GM19463 (cell line): ENCODE measurements at regions not wholly inside any gene's neighbourhood (a gene's known extent, or its start where the extent isn't known, plus 50 kb on each side); places are given as distances from the start of the nearest gene placed in this dataset.

ENCODE experiments used
- ATAC-seq: cut with Tn5 transposase; IDR thresholded peaks from one replicate; pipeline ENCODE4 v1.9.1; 2021; ENCODE audit warnings: mild to moderate bottlenecking, moderate library complexity; ENCODE audit not compliant: unreplicated experiment

- no peak for ATAC-seq
These were observed 473.8 kb downstream of the KIF20B start for GRCh38 chr10:90175161-90175681.

DNA sequence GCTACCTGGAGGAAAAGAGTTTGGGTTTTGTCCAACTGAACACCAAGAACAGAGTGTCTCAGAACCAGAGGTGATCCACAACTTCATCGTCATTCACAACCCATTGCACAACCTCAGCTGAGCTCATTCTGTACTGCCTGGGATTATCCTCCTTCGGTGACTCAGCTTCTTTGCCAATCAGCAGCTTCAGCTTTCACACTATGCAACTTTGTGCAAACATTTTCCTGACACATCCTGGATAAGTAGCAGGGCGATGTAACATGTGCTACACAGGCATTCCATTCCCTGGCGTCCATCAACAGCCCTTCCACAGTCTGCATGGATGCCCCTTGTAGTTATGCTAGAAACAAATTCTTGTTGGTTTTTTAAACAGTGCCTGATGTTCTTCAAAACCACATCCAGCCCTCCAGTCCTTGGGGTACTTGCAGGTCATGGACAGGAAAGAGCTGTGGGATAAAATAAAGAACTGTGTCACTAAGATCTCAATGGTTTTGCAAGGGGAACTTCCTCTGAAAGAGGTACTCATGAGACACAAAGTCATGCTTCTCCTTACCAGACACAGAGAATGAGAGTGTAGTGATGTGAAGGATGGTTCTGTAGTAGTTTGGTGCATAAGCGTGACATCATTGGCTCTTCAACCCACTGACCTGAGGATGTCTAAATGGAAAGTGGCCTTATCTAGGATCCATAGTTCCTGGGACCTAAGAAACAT is 478.5 kb downstream of the KIF20B start:
- ATAC-seq: no peak

GRCh38 chr10:90180886-90181691 is 479.7 kb downstream of the KIF20B start:
- ATAC-seq: no peak

- no peak for ATAC-seq
These were observed 491.4 kb downstream of the KIF20B start for GRCh38 chr10:90192825-90193224.

- ATAC-seq: no peak
These were observed 492.0 kb downstream of the KIF20B start for GRCh38 chr10:90193240-90193985.

GRCh38 chr10:90195288-90195840 is 494.0 kb downstream of the KIF20B start:
- ATAC-seq: no peak

GRCh38 chr10:90197766-90198165 is 496.4 kb downstream of the KIF20B start:
- ATAC-seq: no peak

DNA sequence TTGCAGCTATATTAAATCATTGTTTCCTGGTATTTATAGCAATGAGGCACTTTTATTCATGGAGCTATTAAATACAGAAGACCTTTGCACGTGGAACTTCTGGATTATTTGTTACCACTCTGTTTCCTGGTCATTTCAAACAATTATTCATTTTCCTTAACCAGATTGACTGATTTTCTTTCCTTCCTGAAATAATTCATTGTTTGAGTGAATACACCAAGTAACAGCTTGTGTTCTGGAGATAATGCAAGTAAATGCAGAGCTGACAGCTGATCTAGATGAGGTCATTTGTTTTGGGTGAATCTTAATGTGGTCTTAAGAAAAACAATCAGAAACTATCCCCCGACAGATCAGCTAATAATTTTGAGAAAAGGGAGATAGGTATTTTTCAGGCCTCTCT is 497.7 kb downstream of the KIF20B start:
- no peak for ATAC-seq

DNA sequence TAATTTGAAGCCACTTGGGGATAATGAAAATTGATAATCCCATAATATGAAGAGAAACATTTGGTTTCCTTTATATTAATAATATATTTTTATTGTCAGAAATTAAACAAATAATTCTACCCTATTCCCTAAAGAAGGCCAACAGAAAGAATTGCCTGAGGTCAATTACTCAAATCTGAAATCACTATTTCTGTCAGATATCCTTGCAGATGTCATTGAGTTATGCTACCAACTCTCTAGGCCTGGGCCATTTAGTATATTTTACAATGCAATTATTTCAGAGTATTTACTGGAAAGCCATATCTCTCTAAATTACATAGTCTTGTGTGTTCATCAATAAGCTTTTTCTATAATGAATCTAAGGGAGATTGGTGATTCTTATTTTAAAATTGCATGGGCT is 498.1 kb downstream of the KIF20B start:
- no peak for ATAC-seq

- ATAC-seq: no peak
These were observed 503.0 kb downstream of the KIF20B start for GRCh38 chr10:90204131-90204955.

DNA sequence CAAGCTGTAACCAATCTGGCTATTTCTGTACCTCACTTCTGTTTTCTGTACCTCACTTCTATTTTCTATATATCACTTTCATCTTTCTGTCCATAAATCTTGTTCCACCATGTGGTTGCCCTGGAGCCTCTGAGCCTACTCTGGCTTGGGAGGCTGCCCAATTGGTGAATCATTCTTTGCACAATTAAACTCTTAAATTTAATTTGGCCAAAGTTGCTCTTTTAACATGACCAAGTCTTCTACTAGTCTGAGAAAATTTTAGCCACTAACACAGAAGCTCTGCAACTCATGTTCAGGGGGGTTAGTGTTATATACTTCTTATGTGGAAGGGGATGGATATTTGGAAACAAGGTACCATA is 503.5 kb downstream of the KIF20B start:
- ATAC-seq: no peak

GRCh38 chr10:90205340-90205739 is 503.9 kb downstream of the KIF20B start:
- no peak for ATAC-seq

DNA sequence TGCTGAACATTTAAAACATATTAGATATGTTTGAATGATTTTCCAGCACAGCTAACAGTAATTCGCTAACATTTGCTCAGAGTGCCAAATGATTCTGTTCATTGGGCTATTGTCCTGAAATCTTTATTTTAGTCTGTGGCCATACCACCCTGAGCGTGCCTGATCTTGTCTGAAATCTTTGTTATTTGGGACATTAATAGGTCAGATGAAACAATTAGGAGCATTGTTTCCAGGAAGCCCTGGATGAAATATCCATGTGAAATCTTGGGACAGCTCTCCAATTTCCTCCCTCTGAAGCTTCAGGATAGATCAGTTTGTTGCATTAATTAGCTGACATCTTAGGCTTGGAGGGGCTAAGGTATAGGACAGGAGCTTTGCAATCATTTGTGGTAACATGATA is 512.0 kb downstream of the KIF20B start:
- no peak for ATAC-seq

GRCh38 chr10:90218846-90219245 is 517.5 kb downstream of the KIF20B start:
- ATAC-seq: no peak

DNA sequence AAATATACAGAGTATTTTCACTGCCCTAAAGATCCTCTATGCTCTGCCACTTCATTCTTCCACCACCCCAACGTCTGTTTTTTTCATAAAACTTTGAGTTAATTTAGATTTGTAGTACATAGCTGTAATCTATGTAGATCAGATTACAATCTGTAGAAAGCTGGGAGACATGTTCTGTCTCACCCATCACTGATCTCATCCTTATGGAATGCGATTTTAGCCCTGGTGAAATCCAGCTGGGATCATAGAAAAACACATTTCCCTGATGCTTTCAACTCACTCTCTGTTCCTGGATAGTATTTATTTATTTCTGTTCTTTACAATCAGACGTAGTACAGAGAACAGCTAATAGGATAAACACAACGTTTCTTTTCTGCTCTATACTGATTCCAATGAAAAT is 521.0 kb downstream of the KIF20B start:
- no peak for ATAC-seq

DNA sequence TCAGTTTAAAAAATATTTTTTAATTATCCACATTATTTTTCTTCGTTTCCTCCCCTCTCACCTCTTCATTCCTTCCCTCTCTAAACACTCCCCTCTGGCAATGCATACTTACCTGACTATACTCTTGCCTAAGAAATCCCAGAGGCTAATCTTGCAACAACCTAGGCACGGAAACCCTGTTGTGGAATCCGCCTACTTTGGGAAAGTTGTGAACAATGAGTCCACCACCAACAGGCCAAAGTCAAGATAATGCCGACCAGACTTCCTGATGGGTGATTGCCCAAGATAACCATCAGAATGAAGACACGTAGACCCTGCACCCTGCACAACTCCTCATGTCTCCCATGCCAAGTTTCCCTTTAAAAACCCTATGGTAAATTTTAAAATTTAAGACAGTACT is 521.5 kb downstream of the KIF20B start:
- no peak for ATAC-seq

DNA sequence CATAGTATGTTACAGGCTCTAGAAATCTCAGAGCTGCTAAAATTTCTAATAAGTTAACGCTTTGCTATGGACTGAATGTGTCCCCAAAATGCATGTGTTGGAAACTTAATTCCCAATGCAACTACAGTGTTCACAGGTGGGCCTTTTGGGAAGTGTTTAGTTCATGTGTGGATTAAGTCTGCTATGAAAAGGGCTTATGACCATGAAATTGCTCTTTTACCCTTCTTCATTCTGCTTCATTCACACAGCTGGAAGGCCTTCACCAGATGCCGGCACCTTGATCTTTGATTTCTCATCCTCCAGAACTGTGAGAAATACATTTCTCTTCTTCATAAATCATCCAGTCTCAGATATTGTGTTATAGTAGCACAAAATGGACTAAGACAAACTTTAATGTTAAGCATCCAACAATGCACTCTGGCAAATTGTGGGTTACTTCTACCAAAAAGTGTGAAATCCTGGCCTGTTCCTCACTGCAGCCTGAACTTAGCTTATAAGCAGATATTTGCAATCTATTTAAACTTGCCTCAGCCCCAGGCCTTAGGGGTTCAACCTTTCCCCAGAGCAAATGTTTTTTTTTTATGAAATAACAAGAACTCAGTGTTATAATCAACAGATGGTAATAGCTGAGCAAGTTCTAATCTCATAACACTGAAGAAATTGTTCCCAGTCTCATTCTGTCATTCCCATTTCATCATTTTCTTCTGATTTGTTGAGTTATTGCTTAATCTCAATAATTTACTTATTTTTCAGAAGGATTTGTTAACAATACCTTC is 523.6 kb downstream of the KIF20B start:
- no peak for ATAC-seq

GRCh38 chr10:90226517-90226916 is 525.1 kb downstream of the KIF20B start:
- no peak for ATAC-seq

GRCh38 chr10:90227217-90227656 is 525.8 kb downstream of the KIF20B start:
- no peak for ATAC-seq

- no peak for ATAC-seq
These were observed 526.4 kb downstream of the KIF20B start for GRCh38 chr10:90227786-90228185.
